GM12878 (cell line): ENCODE measurements at regions not wholly inside any gene's neighbourhood (a gene's known extent, or its start where the extent isn't known, plus 50 kb on each side); places are given as distances from the start of the nearest gene placed in this dataset.

Experiments used
- ATAC-seq: fragments of 200-7000 bp; cut with Tn5 transposase; 3 replicates; pipeline ENCODE4 v1.9.1; 2020; ENCODE audit warnings: mild to moderate bottlenecking, moderate library complexity
- BruUV-seq: library from RNA; stranded (reverse); fragments of 400-500 nt; replicated peaks from 2 replicates; lab custom pipeline; 2021; lab: Mats Ljungman, UMichigan
- CTCF ChIA-PET: fragments of 300-600 bp; sonication (Branson Sonifier 250); formaldehyde crosslinking; extraction: SDS; loops from one replicate; lab custom pipeline; 2021; ENCODE audit warnings: inconsistent platforms; lab: Yijun Ruan, JAX
- POLR2A ChIA-PET: fragments of 350-600 bp; formaldehyde crosslinking; extraction: SDS; loops from one replicate; lab custom pipeline; 2021; ENCODE audit warnings: inconsistent platforms; lab: Charles Lee
- RAD21 ChIA-PET: fragments of 300-600 bp; sonication (Branson Sonifier 250); formaldehyde crosslinking; loops from one replicate; lab custom pipeline; 2023; ENCODE audit warnings: antibody characterized with exemption; ENCODE audit not compliant: unreplicated experiment; lab: Charles Lee
- SMC1A ChIA-PET: fragments of 300-600 bp; sonication (Branson Sonifier 250); formaldehyde crosslinking; loops from one replicate; lab custom pipeline; 2023; ENCODE audit not compliant: unreplicated experiment, uncharacterized antibody; lab: Charles Lee
- DNase-seq: peaks from one replicate; pipeline ENCODE4 v3.0.0-alpha.2; 2011; ENCODE audit warnings: low read depth, low spot score
- FAIRE-seq: peaks from 3 replicates; lab custom pipeline; 2011; peaks lifted over from hg19 to GRCh38; lab: Jason Lieb, UNC
- H2AFZ ChIP-seq: 2 replicates; pipeline ENCODE4 v1.6.0; 2011; ENCODE audit warnings: low read depth, low read length, control low read depth; ENCODE audit not compliant: control insufficient read depth
- H3K27ac ChIP-seq: 2 replicates; pipeline ENCODE4 v1.5.1; 2011; ENCODE audit warnings: control low read depth; ENCODE audit not compliant: control insufficient read depth, insufficient read depth
- H3K27me3 ChIP-seq, 2 experiments: replicated peaks in 1 of 2; 2 replicates each; pipeline versions ENCODE4 v1.6.0 to v1.6.1; 2011; ENCODE audit warnings: low read length in 1 of 2; ENCODE audit not compliant: control insufficient read depth in 2 of 2, insufficient read depth in 2 of 2
- H3K36me3 ChIP-seq, 2 experiments: 2 replicates each; pipeline ENCODE4 v1.5.1; 2011; ENCODE audit warnings: low read length in 1 of 2; ENCODE audit not compliant: control insufficient read depth in 2 of 2, insufficient read depth in 2 of 2
- H3K4me1 ChIP-seq: 2 replicates; pipeline ENCODE4 v1.6.1; 2011; ENCODE audit warnings: mild to moderate bottlenecking, low read length, moderate library complexity, mixed read lengths; ENCODE audit not compliant: control insufficient read depth, insufficient read depth
- H3K4me2 ChIP-seq: 2 replicates; pipeline ENCODE4 v1.6.0; 2011; ENCODE audit warnings: control low read depth; ENCODE audit not compliant: control insufficient read depth, insufficient read depth
- H3K4me3 ChIP-seq: fragments of 200-600 bp; sonication (generic); 2 replicates; pipeline ENCODE4 v1.5.1; 2016
- H3K79me2 ChIP-seq: 2 replicates; pipeline ENCODE4 v1.6.0; 2011; ENCODE audit warnings: low read length; ENCODE audit not compliant: control insufficient read depth, insufficient read depth
- H3K9ac ChIP-seq: 2 replicates; pipeline ENCODE4 v1.8.0; 2011; ENCODE audit warnings: low read length, control low read depth, mixed read lengths; ENCODE audit not compliant: control insufficient read depth, insufficient read depth
- H3K9me3 ChIP-seq: replicated peaks from 3 replicates; pipeline ENCODE4 v1.5.1; 2011; ENCODE audit warnings: mild to moderate bottlenecking, low read length; ENCODE audit not compliant: control insufficient read depth, insufficient read depth
- H4K20me1 ChIP-seq: 2 replicates; pipeline ENCODE4 v1.6.0; 2011; ENCODE audit not compliant: control insufficient read depth, insufficient read depth
- BRCA1 ChIP-seq: IDR thresholded peaks from 2 replicates; pipeline ENCODE4 v1.6.1; 2011; ENCODE audit warnings: low read depth, low read length, improper control_type of control experiment
- EED ChIP-seq: sonication (generic); IDR thresholded peaks from 2 replicates; pipeline ENCODE4 v1.6.1; 2016; ENCODE audit warnings: antibody characterized with exemption, low read depth
- NFXL1 ChIP-seq: fragments of 450-650 bp; IDR thresholded peaks from 2 replicates; pipeline ENCODE4 v1.6.1; 2017; ENCODE audit warnings: antibody characterized with exemption, mild to moderate bottlenecking, borderline replicate concordance
- RFX5 ChIP-seq: IDR thresholded peaks from 2 replicates; pipeline ENCODE4 v1.6.1; 2011; ENCODE audit warnings: low read depth, low read length, improper control_type of control experiment
- TARDBP ChIP-seq: IDR thresholded peaks from 2 replicates; pipeline ENCODE4 v1.6.1; 2016; ENCODE audit warnings: borderline replicate concordance
- WRNIP1 ChIP-seq: IDR thresholded peaks from 2 replicates; pipeline ENCODE4 v1.6.1; 2011; ENCODE audit warnings: low read depth, low read length, improper control_type of control experiment, borderline replicate concordance
- WGBS: methylation state at CpG from one replicate; pipeline ENCODE4 v1.1.6; 2016; ENCODE audit warnings: low lambda C conversion rate; ENCODE audit not compliant: insufficient replicate concordance, insufficient coverage; ENCODE audit errors: missing lambda C conversion rate; 5-methylcytosine and 5-hydroxymethylcytosine counted together
- in situ Hi-C: fragments of 300-500 bp; cut with MboI; formaldehyde crosslinking; loops from 9 replicates; pipeline ENCODE4 v1.14.3; 2018; ENCODE audit warnings: mixed read lengths
- intact Hi-C: fragments of 100-400 bp; cut with micrococcal nuclease; formaldehyde crosslinking; loops from one replicate; pipeline ENCODE4 v1.14.2; 2022; ENCODE audit not compliant: unreplicated experiment
- TF ChIP-seq, protein P1 (sequence below): fragments of 150-350 bp; IDR thresholded peaks from 2 replicates; pipeline ENCODE4 v1.6.1; 2016; ENCODE audit warnings: low read depth, low read length
- TF ChIP-seq, protein P2 (sequence below): IDR thresholded peaks from 2 replicates; pipeline ENCODE4 v1.6.1; 2012; ENCODE audit warnings: low read depth, low read length, improper control_type of control experiment
- TF ChIP-seq, protein P3 (sequence below): fragments of 450-650 bp; IDR thresholded peaks from 2 replicates; pipeline ENCODE4 v1.6.1; 2018; ENCODE audit warnings: mild to moderate bottlenecking, low read depth, moderate library complexity; ENCODE audit not compliant: partially characterized antibody
- TF ChIP-seq, protein P4 (sequence below): IDR thresholded peaks from 2 replicates; pipeline ENCODE4 v1.6.1; 2012; ENCODE audit warnings: improper control_type of control experiment, low read depth, low read length; ENCODE audit not compliant: insufficient replicate concordance

DNA sequence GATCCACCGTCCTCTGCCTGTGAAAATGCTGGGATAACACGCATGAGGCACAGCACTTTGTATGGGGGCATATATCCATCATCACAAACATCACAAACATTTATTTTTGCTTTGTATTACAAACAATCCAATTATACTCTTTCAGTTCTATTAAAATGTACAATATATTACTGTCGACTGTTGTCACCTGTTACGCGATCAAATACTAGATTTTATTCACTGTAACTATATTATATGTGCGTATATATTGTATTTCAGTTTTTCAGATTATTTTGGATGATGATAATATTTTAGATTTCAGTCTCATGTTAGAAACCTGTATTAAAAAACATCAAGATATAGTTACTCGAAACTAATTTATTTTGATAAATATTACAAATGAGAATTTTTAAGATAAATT, 998.3 kb downstream of the EFNB2 start:
- no peak for FAIRE-seq
- in situ Hi-C loops (no loop called here), intact Hi-C loops (no loop called here)
- H3K36me3 ChIP-seq, result no peaks in the 10 kb centered on the region
- no peaks in the 10 kb centered on the region for H4K20me1 ChIP-seq
- ChIA-PET SMC1A (no interaction called here), RAD21 (no interaction called here), CTCF (no interaction called here), POLR2A (no interaction called here)
- no peak for ATAC-seq
- no peaks in the 10 kb centered on the region for H3K4me1 ChIP-seq
- H3K79me2 ChIP-seq, result no peaks in the 10 kb centered on the region
- no peak overlapping the region for H3K27ac ChIP-seq
- DNase-seq, result no peak
- BruUV-seq, result no TSS peak
- 55% methylated on average over 7 of the region's 7 CpGs for WGBS
- no peak overlapping the region for H2AFZ ChIP-seq
- no peak overlapping the region for H3K4me3 ChIP-seq
- no peak overlapping the region for H3K4me2 ChIP-seq
- no peaks in the 10 kb centered on the region for H3K27me3 ChIP-seq
- H3K9me3 ChIP-seq, result no peaks in the 10 kb centered on the region; the same call in 2 of the 3 replicates
- no peak overlapping the region for H3K9ac ChIP-seq
- no peak for TF ChIP-seq NFXL1
- TF ChIP-seq, protein P1, sequence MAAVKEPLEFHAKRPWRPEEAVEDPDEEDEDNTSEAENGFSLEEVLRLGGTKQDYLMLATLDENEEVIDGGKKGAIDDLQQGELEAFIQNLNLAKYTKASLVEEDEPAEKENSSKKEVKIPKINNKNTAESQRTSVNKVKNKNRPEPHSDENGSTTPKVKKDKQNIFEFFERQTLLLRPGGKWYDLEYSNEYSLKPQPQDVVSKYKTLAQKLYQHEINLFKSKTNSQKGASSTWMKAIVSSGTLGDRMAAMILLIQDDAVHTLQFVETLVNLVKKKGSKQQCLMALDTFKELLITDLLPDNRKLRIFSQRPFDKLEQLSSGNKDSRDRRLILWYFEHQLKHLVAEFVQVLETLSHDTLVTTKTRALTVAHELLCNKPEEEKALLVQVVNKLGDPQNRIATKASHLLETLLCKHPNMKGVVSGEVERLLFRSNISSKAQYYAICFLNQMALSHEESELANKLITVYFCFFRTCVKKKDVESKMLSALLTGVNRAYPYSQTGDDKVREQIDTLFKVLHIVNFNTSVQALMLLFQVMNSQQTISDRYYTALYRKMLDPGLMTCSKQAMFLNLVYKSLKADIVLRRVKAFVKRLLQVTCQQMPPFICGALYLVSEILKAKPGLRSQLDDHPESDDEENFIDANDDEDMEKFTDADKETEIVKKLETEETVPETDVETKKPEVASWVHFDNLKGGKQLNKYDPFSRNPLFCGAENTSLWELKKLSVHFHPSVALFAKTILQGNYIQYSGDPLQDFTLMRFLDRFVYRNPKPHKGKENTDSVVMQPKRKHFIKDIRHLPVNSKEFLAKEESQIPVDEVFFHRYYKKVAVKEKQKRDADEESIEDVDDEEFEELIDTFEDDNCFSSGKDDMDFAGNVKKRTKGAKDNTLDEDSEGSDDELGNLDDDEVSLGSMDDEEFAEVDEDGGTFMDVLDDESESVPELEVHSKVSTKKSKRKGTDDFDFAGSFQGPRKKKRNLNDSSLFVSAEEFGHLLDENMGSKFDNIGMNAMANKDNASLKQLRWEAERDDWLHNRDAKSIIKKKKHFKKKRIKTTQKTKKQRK, result no peak
- no peak for TF ChIP-seq TARDBP
- no peak for TF ChIP-seq WRNIP1
- no peak for TF ChIP-seq RFX5
- no peak for TF ChIP-seq BRCA1
- TF ChIP-seq, protein P2, sequence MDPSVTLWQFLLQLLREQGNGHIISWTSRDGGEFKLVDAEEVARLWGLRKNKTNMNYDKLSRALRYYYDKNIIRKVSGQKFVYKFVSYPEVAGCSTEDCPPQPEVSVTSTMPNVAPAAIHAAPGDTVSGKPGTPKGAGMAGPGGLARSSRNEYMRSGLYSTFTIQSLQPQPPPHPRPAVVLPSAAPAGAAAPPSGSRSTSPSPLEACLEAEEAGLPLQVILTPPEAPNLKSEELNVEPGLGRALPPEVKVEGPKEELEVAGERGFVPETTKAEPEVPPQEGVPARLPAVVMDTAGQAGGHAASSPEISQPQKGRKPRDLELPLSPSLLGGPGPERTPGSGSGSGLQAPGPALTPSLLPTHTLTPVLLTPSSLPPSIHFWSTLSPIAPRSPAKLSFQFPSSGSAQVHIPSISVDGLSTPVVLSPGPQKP, result no peak
- no peak for TF ChIP-seq EED
- TF ChIP-seq, protein P3, sequence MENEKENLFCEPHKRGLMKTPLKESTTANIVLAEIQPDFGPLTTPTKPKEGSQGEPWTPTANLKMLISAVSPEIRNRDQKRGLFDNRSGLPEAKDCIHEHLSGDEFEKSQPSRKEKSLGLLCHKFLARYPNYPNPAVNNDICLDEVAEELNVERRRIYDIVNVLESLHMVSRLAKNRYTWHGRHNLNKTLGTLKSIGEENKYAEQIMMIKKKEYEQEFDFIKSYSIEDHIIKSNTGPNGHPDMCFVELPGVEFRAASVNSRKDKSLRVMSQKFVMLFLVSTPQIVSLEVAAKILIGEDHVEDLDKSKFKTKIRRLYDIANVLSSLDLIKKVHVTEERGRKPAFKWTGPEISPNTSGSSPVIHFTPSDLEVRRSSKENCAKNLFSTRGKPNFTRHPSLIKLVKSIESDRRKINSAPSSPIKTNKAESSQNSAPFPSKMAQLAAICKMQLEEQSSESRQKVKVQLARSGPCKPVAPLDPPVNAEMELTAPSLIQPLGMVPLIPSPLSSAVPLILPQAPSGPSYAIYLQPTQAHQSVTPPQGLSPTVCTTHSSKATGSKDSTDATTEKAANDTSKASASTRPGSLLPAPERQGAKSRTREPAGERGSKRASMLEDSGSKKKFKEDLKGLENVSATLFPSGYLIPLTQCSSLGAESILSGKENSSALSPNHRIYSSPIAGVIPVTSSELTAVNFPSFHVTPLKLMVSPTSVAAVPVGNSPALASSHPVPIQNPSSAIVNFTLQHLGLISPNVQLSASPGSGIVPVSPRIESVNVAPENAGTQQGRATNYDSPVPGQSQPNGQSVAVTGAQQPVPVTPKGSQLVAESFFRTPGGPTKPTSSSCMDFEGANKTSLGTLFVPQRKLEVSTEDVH, result no peak
- TF ChIP-seq, protein P4, sequence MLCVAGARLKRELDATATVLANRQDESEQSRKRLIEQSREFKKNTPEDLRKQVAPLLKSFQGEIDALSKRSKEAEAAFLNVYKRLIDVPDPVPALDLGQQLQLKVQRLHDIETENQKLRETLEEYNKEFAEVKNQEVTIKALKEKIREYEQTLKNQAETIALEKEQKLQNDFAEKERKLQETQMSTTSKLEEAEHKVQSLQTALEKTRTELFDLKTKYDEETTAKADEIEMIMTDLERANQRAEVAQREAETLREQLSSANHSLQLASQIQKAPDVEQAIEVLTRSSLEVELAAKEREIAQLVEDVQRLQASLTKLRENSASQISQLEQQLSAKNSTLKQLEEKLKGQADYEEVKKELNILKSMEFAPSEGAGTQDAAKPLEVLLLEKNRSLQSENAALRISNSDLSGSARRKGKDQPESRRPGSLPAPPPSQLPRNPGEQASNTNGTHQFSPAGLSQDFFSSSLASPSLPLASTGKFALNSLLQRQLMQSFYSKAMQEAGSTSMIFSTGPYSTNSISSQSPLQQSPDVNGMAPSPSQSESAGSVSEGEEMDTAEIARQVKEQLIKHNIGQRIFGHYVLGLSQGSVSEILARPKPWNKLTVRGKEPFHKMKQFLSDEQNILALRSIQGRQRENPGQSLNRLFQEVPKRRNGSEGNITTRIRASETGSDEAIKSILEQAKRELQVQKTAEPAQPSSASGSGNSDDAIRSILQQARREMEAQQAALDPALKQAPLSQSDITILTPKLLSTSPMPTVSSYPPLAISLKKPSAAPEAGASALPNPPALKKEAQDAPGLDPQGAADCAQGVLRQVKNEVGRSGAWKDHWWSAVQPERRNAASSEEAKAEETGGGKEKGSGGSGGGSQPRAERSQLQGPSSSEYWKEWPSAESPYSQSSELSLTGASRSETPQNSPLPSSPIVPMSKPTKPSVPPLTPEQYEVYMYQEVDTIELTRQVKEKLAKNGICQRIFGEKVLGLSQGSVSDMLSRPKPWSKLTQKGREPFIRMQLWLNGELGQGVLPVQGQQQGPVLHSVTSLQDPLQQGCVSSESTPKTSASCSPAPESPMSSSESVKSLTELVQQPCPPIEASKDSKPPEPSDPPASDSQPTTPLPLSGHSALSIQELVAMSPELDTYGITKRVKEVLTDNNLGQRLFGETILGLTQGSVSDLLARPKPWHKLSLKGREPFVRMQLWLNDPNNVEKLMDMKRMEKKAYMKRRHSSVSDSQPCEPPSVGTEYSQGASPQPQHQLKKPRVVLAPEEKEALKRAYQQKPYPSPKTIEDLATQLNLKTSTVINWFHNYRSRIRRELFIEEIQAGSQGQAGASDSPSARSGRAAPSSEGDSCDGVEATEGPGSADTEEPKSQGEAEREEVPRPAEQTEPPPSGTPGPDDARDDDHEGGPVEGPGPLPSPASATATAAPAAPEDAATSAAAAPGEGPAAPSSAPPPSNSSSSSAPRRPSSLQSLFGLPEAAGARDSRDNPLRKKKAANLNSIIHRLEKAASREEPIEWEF, result no peak
